Astrocyte (in vitro differentiated cells and primary cell): ENCODE measurements at regions not wholly inside any gene's neighbourhood (a gene's known extent, or its start where the extent isn't known, plus 50 kb on each side); places are given as distances from the start of the nearest gene placed in this dataset.

ENCODE experiments used
- DNase-seq: peaks from one replicate; pipeline ENCODE4 v3.0.0-alpha.2; 2010; ENCODE audit warnings: low read depth
- FAIRE-seq: peaks from 2 replicates; lab custom pipeline; 2011; peaks lifted over from hg19 to GRCh38; lab: Jason Lieb, UNC
- H2AFZ ChIP-seq: 2 replicates; pipeline ENCODE4 v1.6.0; 2012; ENCODE audit warnings: low read depth, low read length, inconsistent platforms
- H3K27ac ChIP-seq: 2 replicates; pipeline ENCODE4 v1.5.1; 2011; ENCODE audit warnings: low read depth, low read length, inconsistent platforms
- H3K27me3 ChIP-seq: 2 replicates; pipeline ENCODE4 v1.6.0; 2011; ENCODE audit warnings: low read length, inconsistent platforms; ENCODE audit not compliant: insufficient read depth
- H3K36me3 ChIP-seq: 2 replicates; pipeline ENCODE4 v1.5.1; 2011; ENCODE audit warnings: low read length, inconsistent platforms; ENCODE audit not compliant: insufficient read depth
- H3K4me1 ChIP-seq: 2 replicates; pipeline ENCODE4 v1.5.1; 2011; ENCODE audit warnings: low read length, inconsistent platforms; ENCODE audit not compliant: insufficient read depth
- H3K4me2 ChIP-seq: 2 replicates; pipeline ENCODE4 v1.6.0; 2012; ENCODE audit warnings: low read length, inconsistent platforms
- H3K4me3 ChIP-seq: 2 replicates; pipeline ENCODE4 v1.5.1; 2011; ENCODE audit warnings: low read depth, mild to moderate bottlenecking, low read length, inconsistent platforms; ENCODE audit not compliant: insufficient read depth
- H3K79me2 ChIP-seq: 2 replicates; pipeline ENCODE4 v1.6.0; 2012; ENCODE audit warnings: mild to moderate bottlenecking, low read length, inconsistent platforms; ENCODE audit not compliant: insufficient read depth
- H3K9ac ChIP-seq: 2 replicates; pipeline ENCODE4 v1.6.0; 2012; ENCODE audit warnings: mild to moderate bottlenecking, low read length, inconsistent platforms
- H3K9me3 ChIP-seq: 2 replicates; pipeline ENCODE4 v1.5.1; 2012; ENCODE audit warnings: low read depth, mild to moderate bottlenecking, low read length, inconsistent platforms; ENCODE audit not compliant: insufficient read depth
- H4K20me1 ChIP-seq: 2 replicates; pipeline ENCODE4 v1.6.0; 2012; ENCODE audit warnings: low read length, inconsistent platforms; ENCODE audit not compliant: insufficient read depth
- H3K27ac Mint-ChIP-seq: one replicate; pipeline ENCODE4 v1.8.0; 2021; ENCODE audit warnings: mild to moderate bottlenecking, mixed read lengths; ENCODE audit not compliant: unreplicated experiment
- H3K27me3 Mint-ChIP-seq: one replicate; pipeline ENCODE4 v1.8.0; 2021; ENCODE audit warnings: low read depth, mixed read lengths; ENCODE audit not compliant: unreplicated experiment
- H3K36me3 Mint-ChIP-seq: one replicate; pipeline ENCODE4 v1.8.0; 2021; ENCODE audit warnings: low read depth, mixed read lengths; ENCODE audit not compliant: unreplicated experiment
- H3K4me1 Mint-ChIP-seq: one replicate; pipeline ENCODE4 v1.8.0; 2021; ENCODE audit warnings: low read depth, mixed read lengths; ENCODE audit not compliant: unreplicated experiment
- H3K4me3 Mint-ChIP-seq: one replicate; pipeline ENCODE4 v1.8.0; 2021; ENCODE audit warnings: mild to moderate bottlenecking, moderate library complexity, mixed read lengths; ENCODE audit not compliant: unreplicated experiment
- H3K9me3 Mint-ChIP-seq: one replicate; pipeline ENCODE4 v1.8.0; 2021; ENCODE audit warnings: mild to moderate bottlenecking, mixed read lengths; ENCODE audit not compliant: unreplicated experiment
- EZH2 ChIP-seq: IDR thresholded peaks from 2 replicates; pipeline ENCODE4 v1.6.1; 2012; ENCODE audit warnings: mild to moderate bottlenecking, low read length, inconsistent platforms; ENCODE audit not compliant: insufficient read depth
- TF ChIP-seq, protein P1 (sequence below): IDR thresholded peaks from 2 replicates; pipeline ENCODE4 v1.5.1; 2011; ENCODE audit warnings: low read depth, mild to moderate bottlenecking, inconsistent platforms, low read length, moderate library complexity; ENCODE audit not compliant: insufficient read depth

DNA sequence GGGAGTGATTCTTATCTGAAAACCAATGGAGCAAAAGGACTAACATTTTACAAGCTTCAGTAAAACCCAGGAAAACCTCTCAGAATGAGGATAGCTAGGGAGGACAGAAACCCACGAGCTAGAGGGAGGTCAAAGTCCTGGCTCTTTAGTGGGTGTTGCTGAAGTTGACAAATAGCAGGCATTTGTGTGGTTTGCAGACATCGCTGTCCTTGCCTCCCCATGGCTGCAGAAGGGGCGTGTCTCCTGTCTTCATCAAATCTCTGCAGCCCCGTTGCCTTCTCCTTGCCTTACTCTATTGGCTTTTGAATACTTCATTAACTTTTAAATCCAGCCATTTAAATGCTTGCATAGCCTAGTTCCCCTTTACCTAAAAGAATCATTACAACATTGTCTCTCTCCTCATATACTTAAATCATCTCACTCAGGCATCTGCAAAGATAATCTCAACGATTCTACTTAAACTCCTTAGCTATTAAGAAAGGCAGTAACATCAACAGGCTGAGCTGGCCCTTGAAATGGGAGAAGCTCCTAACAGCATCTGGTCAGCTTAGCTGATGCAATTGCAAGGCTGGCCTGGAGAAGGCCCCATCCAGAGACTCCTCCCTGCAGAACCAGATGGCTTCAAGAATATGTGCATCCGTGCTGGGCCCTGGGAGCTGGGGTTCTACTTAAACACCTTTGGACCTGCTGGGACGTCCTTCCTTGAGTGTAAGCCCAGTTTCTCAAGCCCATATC lies 152.8 kb upstream of the TAS2R1 start:
- Histone ChIP-seq H3K4me1 (no peaks in the 10 kb centered on the region), H3K36me3 (no peaks in the 10 kb centered on the region), H3K9me3 (no peaks in the 10 kb centered on the region), H2AFZ (peak overlapping the region; percentile 23), H3K9ac (no peak overlapping the region), H3K27me3 (peaks cover 4% of the 10 kb centered on the region), H3K27ac (no peak overlapping the region), H3K4me2 (no peak overlapping the region), H3K4me3 (no peak overlapping the region), H3K79me2 (no peaks in the 10 kb centered on the region), H4K20me1 (no peaks in the 10 kb centered on the region)
- TF ChIP-seq, protein P1, sequence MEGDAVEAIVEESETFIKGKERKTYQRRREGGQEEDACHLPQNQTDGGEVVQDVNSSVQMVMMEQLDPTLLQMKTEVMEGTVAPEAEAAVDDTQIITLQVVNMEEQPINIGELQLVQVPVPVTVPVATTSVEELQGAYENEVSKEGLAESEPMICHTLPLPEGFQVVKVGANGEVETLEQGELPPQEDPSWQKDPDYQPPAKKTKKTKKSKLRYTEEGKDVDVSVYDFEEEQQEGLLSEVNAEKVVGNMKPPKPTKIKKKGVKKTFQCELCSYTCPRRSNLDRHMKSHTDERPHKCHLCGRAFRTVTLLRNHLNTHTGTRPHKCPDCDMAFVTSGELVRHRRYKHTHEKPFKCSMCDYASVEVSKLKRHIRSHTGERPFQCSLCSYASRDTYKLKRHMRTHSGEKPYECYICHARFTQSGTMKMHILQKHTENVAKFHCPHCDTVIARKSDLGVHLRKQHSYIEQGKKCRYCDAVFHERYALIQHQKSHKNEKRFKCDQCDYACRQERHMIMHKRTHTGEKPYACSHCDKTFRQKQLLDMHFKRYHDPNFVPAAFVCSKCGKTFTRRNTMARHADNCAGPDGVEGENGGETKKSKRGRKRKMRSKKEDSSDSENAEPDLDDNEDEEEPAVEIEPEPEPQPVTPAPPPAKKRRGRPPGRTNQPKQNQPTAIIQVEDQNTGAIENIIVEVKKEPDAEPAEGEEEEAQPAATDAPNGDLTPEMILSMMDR: no peak
- TF ChIP-seq EZH2: no peak
- Mint-ChIP-seq H3K9me3 (peaks cover 14% of the 10 kb centered on the region), H3K27me3 (peaks cover 9% of the 10 kb centered on the region), H3K4me3 (no peak overlapping the region), H3K27ac (no peak overlapping the region), H3K36me3 (no peaks in the 10 kb centered on the region), H3K4me1 (peaks cover 7% of the 10 kb centered on the region)
- DNase-seq (no peak), FAIRE-seq (no peak)

DNA sequence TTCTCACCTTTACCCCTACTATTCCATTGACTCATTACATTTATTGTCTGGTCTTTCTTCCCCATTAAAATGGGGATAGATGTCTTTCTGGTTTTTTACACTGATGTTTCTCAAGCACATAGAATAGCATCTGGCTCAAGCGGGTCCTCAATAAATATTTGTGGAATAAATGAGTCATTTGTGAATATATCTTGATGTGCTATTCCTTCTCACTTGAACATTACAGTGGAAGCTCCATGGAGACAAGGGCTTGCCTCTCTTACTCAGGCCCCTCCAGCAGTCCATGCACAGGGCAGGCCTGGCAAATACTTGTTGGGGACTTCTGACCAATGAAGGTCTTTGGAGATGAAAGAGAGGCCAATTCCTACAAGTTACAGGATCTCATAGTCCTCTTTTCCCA lies 151.7 kb upstream of the TAS2R1 start:
- Mint-ChIP-seq H3K27ac (no peak overlapping the region), H3K27me3 (peaks cover 3% of the 10 kb centered on the region), H3K4me1 (peaks cover 7% of the 10 kb centered on the region), H3K9me3 (peaks cover 14% of the 10 kb centered on the region), H3K4me3 (no peak overlapping the region), H3K36me3 (no peaks in the 10 kb centered on the region)
- no peak for DNase-seq
- no peak for TF ChIP-seq EZH2
- TF ChIP-seq, protein P1: no peak
- no peak overlapping the region for H3K4me3 ChIP-seq
- H3K9ac ChIP-seq: no peak overlapping the region
- no peaks in the 10 kb centered on the region for H3K9me3 ChIP-seq
- H4K20me1 ChIP-seq: no peaks in the 10 kb centered on the region
- no peak overlapping the region for H2AFZ ChIP-seq
- no peak for FAIRE-seq
- H3K36me3 ChIP-seq: no peaks in the 10 kb centered on the region
- no peaks in the 10 kb centered on the region for H3K79me2 ChIP-seq
- no peak overlapping the region for H3K4me2 ChIP-seq
- H3K27ac ChIP-seq: no peak overlapping the region
- no peaks in the 10 kb centered on the region for H3K4me1 ChIP-seq
- H3K27me3 ChIP-seq: no peaks in the 10 kb centered on the region

DNA sequence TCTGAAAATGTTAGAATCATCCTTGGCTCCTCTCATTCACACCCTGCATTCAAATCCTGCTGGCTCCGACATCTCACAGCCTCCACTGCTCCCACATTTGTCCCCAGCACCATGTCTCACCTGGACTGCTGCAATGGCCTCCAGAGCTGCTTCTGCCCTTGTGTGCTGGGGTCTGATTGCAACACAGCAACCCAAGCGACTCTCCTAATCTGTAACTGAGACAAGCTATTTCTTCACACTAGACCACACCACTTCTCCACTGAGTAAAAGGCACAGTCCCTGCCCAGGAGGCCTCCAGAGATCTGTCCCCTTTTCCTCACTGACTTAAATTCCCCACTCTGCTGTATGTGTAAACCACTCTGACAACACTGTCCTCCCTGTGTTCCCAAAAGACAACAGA lies 151.1 kb upstream of the TAS2R1 start:
- FAIRE-seq (no peak), DNase-seq (no peak)
- H3K36me3 Mint-ChIP-seq: no peaks in the 10 kb centered on the region
- no peak overlapping the region for H3K4me3 Mint-ChIP-seq
- Histone ChIP-seq H3K4me1 (no peaks in the 10 kb centered on the region), H2AFZ (no peak overlapping the region), H3K36me3 (no peaks in the 10 kb centered on the region), H3K9ac (no peak overlapping the region), H3K27ac (no peak overlapping the region), H3K79me2 (no peaks in the 10 kb centered on the region), H3K9me3 (no peaks in the 10 kb centered on the region), H3K4me3 (no peak overlapping the region), H3K4me2 (no peak overlapping the region), H3K27me3 (no peaks in the 10 kb centered on the region), H4K20me1 (no peaks in the 10 kb centered on the region)
- H3K27ac Mint-ChIP-seq: no peak overlapping the region
- H3K9me3 Mint-ChIP-seq: peaks cover 14% of the 10 kb centered on the region
- peaks cover 11% of the 10 kb centered on the region for H3K4me1 Mint-ChIP-seq
- TF ChIP-seq EZH2: no peak
- no peaks in the 10 kb centered on the region for H3K27me3 Mint-ChIP-seq
